Osteocyte (in vitro differentiated cells): ENCODE measurements at regions not wholly inside any gene's neighbourhood (a gene's known extent, or its start where the extent isn't known, plus 50 kb on each side); places are given as distances from the start of the nearest gene placed in this dataset.

Experiments used
- DNase-seq: peaks from one replicate; pipeline ENCODE4 v3.0.0; 2021; ENCODE audit warnings: mixed read lengths; ENCODE audit not compliant: unreplicated experiment; ENCODE audit errors: extremely low spot score
- H3K27ac Mint-ChIP-seq: one replicate; pipeline ENCODE4 v1.8.0; 2021; ENCODE audit warnings: mild to moderate bottlenecking, mixed read lengths; ENCODE audit not compliant: unreplicated experiment
- H3K27me3 Mint-ChIP-seq: one replicate; pipeline ENCODE4 v1.8.0; 2021; ENCODE audit warnings: mixed read lengths; ENCODE audit not compliant: unreplicated experiment
- H3K36me3 Mint-ChIP-seq: one replicate; pipeline ENCODE4 v1.8.0; 2021; ENCODE audit warnings: mixed read lengths; ENCODE audit not compliant: unreplicated experiment
- H3K4me1 Mint-ChIP-seq: one replicate; pipeline ENCODE4 v1.8.0; 2021; ENCODE audit warnings: mixed read lengths; ENCODE audit not compliant: unreplicated experiment
- H3K4me3 Mint-ChIP-seq: one replicate; pipeline ENCODE4 v1.8.0; 2021; ENCODE audit warnings: mild to moderate bottlenecking, moderate library complexity, mixed read lengths; ENCODE audit not compliant: unreplicated experiment
- H3K9me3 Mint-ChIP-seq: one replicate; pipeline ENCODE4 v1.8.0; 2021; ENCODE audit warnings: mixed read lengths; ENCODE audit not compliant: unreplicated experiment
- CTCF ChIP-seq: fragments of 200-600 bp; sonication (generic); IDR thresholded peaks from 2 replicates; pipeline ENCODE4 v1.5.0; 2021; ENCODE audit warnings: antibody characterized with exemption, mild to moderate bottlenecking, moderate library complexity

- Mint-ChIP-seq H3K27ac (no peak overlapping the region), H3K4me1 (no peaks in the 10 kb centered on the region), H3K9me3 (peaks cover 7% of the 10 kb centered on the region), H3K4me3 (no peak overlapping the region), H3K36me3 (no peaks in the 10 kb centered on the region), H3K27me3 (peaks cover 5% of the 10 kb centered on the region)
- no peak for TF ChIP-seq CTCF
- no peak for DNase-seq
Observed at GRCh38 chr5:121744577-121744976, 107.1 kb upstream of the FTMT start.

GRCh38 chr5:121745407-121745806 is 106.3 kb upstream of the FTMT start:
- peaks cover 5% of the 10 kb centered on the region for H3K27me3 Mint-ChIP-seq
- H3K4me3 Mint-ChIP-seq = no peak overlapping the region
- H3K4me1 Mint-ChIP-seq = no peaks in the 10 kb centered on the region
- peaks cover 4% of the 10 kb centered on the region for H3K9me3 Mint-ChIP-seq
- no peak for DNase-seq
- no peaks in the 10 kb centered on the region for H3K36me3 Mint-ChIP-seq
- no peak for TF ChIP-seq CTCF
- no peak overlapping the region for H3K27ac Mint-ChIP-seq

- no peak for DNase-seq
- H3K27me3 Mint-ChIP-seq = peaks cover 7% of the 10 kb centered on the region
- TF ChIP-seq CTCF = no peak
- no peaks in the 10 kb centered on the region for H3K36me3 Mint-ChIP-seq
- no peak overlapping the region for H3K27ac Mint-ChIP-seq
- H3K4me1 Mint-ChIP-seq = no peaks in the 10 kb centered on the region
- no peak overlapping the region for H3K4me3 Mint-ChIP-seq
- H3K9me3 Mint-ChIP-seq = no peaks in the 10 kb centered on the region
Observed at GRCh38 chr5:121746763-121747162, 104.9 kb upstream of the FTMT start.

GRCh38 chr5:121748686-121749085 is 103.0 kb upstream of the FTMT start:
- no peak overlapping the region for H3K27ac Mint-ChIP-seq
- no peak for TF ChIP-seq CTCF
- H3K4me1 Mint-ChIP-seq = no peaks in the 10 kb centered on the region
- H3K27me3 Mint-ChIP-seq = peaks cover 7% of the 10 kb centered on the region
- no peaks in the 10 kb centered on the region for H3K9me3 Mint-ChIP-seq
- no peaks in the 10 kb centered on the region for H3K36me3 Mint-ChIP-seq
- no peak overlapping the region for H3K4me3 Mint-ChIP-seq
- no peak for DNase-seq

- H3K27ac Mint-ChIP-seq = no peak overlapping the region
- no peaks in the 10 kb centered on the region for H3K36me3 Mint-ChIP-seq
- H3K4me3 Mint-ChIP-seq = no peak overlapping the region
- no peaks in the 10 kb centered on the region for H3K4me1 Mint-ChIP-seq
- H3K9me3 Mint-ChIP-seq = no peaks in the 10 kb centered on the region
- peaks cover 7% of the 10 kb centered on the region for H3K27me3 Mint-ChIP-seq
- no peak for TF ChIP-seq CTCF
- DNase-seq = no peak
Observed at GRCh38 chr5:121752149-121752548, 99.5 kb upstream of the FTMT start.
